SK-N-SH treated with all-trans-retinoic acid at 6 μM for 48 hours (cell line): ENCODE measurements at regions not wholly inside any gene's neighbourhood (a gene's known extent, or its start where the extent isn't known, plus 50 kb on each side); places are given as distances from the start of the nearest gene placed in this dataset.

Experiments used
- ESRRG ChIP-seq: fragments of 250-450 bp; sonication (Bioruptor Pico); IDR thresholded peaks from 2 replicates; pipeline ENCODE4 v1.6.1; 2021; ENCODE audit warnings: mild to moderate bottlenecking
- TCF4 ChIP-seq: fragments of 250-450 bp; sonication (Bioruptor Pico); IDR thresholded peaks from 2 replicates; pipeline ENCODE4 v1.8.0; 2021; ENCODE audit warnings: mild to moderate bottlenecking, moderate library complexity, borderline replicate concordance
- TF ChIP-seq, protein P1 (sequence below): fragments of 250-450 bp; sonication (Bioruptor Pico); IDR thresholded peaks from 2 replicates; pipeline ENCODE4 v1.8.0; 2020; ENCODE audit warnings: mild to moderate bottlenecking, moderate library complexity, borderline replicate concordance

DNA sequence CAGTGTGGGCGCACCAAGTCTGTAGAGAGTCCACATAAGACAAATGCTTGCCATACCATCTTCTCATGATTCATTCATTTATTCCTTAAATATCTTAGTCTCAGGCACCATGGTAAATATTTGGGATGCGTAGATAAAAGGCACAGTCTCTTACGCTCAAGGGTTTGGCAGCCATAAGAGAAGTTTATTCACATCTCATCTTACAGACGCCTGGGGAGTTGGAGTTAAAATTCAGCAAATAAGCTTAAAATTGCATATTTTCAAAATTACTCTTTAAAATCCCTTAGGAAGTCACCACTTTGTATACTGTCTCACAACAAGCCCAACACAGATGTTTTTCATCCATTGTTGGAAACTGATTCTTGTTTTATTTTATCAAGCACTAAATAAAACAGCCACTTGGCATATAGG lies 363.3 kb downstream of the KIF16B start:
- no peak for TF ChIP-seq TCF4 (CRISPR knock-in tag)
- TF ChIP-seq, protein P1, sequence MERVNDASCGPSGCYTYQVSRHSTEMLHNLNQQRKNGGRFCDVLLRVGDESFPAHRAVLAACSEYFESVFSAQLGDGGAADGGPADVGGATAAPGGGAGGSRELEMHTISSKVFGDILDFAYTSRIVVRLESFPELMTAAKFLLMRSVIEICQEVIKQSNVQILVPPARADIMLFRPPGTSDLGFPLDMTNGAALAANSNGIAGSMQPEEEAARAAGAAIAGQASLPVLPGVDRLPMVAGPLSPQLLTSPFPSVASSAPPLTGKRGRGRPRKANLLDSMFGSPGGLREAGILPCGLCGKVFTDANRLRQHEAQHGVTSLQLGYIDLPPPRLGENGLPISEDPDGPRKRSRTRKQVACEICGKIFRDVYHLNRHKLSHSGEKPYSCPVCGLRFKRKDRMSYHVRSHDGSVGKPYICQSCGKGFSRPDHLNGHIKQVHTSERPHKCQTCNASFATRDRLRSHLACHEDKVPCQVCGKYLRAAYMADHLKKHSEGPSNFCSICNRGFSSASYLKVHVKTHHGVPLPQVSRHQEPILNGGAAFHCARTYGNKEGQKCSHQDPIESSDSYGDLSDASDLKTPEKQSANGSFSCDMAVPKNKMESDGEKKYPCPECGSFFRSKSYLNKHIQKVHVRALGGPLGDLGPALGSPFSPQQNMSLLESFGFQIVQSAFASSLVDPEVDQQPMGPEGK (CRISPR knock-in tag) = no peak
- TF ChIP-seq ESRRG (CRISPR knock-in tag) = no peak
